Esophagus muscularis mucosa (tissue), 4 donors: ENCODE measurements at regions not wholly inside any gene's neighbourhood (a gene's known extent, or its start where the extent isn't known, plus 50 kb on each side); places are given as distances from the start of the nearest gene placed in this dataset.

Experiments used
- EP300 ChIP-seq: sonication (generic); formaldehyde crosslinking; IDR thresholded peaks from one replicate; pipeline ENCODE4 v1.6.1; 2017; ENCODE audit warnings: antibody characterized with exemption
- POLR2A ChIP-seq: fragments of 450-650 bp; IDR thresholded peaks from one replicate; pipeline ENCODE4 v1.6.1; 2017; ENCODE audit warnings: antibody characterized with exemption, moderate library complexity, mild to moderate bottlenecking, low read depth
- POLR2AphosphoS5 ChIP-seq, 2 donors: sonication (generic); formaldehyde crosslinking; IDR thresholded peaks; one replicate each; pipeline ENCODE4 v1.6.1; 2017; ENCODE audit warnings: antibody characterized with exemption in 2 of 2
- TF ChIP-seq, protein P1 (sequence below), 3 experiments: fragments of 200-600 bp in 2 of 3; fragments of 450-650 bp in 1 of 3; sonication (generic) in 2 of 3; IDR thresholded peaks; one replicate each; pipeline ENCODE4 v1.5.1; 2017 to 2019; ENCODE audit warnings: antibody characterized with exemption in 3 of 3, mild to moderate bottlenecking in 2 of 3, moderate library complexity in 1 of 3

DNA sequence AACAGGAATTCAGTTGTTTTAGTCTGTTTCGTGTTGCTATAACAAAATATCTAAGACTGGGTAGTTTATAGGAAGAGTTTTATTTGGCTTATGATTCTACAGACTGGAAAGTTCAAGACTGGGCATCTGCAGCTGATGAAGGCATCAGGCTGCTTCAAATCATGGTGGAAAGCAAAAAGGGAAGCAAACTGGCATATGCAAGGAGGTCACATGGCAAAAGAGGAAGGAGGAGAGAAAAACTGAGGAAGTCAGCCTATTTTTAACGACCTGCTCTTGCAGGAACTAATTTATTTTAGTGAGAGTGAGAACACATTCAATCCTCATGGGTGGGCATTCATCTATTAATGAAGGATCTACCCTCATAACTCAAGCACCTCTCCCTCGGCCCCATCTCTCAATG lies 363.1 kb upstream of the HS3ST1 start:
- TF ChIP-seq, protein P1, sequence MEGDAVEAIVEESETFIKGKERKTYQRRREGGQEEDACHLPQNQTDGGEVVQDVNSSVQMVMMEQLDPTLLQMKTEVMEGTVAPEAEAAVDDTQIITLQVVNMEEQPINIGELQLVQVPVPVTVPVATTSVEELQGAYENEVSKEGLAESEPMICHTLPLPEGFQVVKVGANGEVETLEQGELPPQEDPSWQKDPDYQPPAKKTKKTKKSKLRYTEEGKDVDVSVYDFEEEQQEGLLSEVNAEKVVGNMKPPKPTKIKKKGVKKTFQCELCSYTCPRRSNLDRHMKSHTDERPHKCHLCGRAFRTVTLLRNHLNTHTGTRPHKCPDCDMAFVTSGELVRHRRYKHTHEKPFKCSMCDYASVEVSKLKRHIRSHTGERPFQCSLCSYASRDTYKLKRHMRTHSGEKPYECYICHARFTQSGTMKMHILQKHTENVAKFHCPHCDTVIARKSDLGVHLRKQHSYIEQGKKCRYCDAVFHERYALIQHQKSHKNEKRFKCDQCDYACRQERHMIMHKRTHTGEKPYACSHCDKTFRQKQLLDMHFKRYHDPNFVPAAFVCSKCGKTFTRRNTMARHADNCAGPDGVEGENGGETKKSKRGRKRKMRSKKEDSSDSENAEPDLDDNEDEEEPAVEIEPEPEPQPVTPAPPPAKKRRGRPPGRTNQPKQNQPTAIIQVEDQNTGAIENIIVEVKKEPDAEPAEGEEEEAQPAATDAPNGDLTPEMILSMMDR (IDR thresholded peaks at IDR 0.05) = no peak
- TF ChIP-seq POLR2AphosphoS5 (IDR thresholded peaks at IDR 0.05) (no peak), EP300 (no peak), POLR2A (no peak)
